NCI-H1436 (cell line): ENCODE measurements at regions not wholly inside any gene's neighbourhood (a gene's known extent, or its start where the extent isn't known, plus 50 kb on each side); places are given as distances from the start of the nearest gene placed in this dataset.
"Not testable (repeated sequence)": the region's sequence is repeated elsewhere in the genome, so short reads cannot be mapped to it uniquely, and the experiment has no call there.

Experiments used
- DNase-seq: peaks from one replicate; lab custom pipeline; 2025; lab: John Stamatoyannopoulos, UW

DNA sequence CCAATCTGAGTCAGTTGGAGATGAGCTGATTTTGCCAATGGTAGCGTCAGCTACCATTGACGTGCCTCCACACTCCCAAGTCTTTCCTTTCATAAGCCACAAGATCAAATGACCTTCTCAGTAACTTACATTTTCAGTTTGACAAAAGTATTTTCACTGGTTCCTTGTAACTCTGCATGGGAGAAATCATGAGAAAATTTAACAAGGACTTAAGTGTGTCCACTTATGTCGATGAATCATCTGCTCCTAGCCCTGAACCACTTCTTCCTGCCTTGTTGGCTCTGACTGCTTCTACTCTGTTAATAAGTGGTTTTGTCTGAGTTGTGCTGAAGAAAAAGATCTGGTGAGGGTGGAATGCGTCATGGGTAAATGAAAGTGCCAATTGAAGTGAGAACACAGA, 101.2 kb downstream of the NFKBIZ start:
- no peak for DNase-seq

DNA sequence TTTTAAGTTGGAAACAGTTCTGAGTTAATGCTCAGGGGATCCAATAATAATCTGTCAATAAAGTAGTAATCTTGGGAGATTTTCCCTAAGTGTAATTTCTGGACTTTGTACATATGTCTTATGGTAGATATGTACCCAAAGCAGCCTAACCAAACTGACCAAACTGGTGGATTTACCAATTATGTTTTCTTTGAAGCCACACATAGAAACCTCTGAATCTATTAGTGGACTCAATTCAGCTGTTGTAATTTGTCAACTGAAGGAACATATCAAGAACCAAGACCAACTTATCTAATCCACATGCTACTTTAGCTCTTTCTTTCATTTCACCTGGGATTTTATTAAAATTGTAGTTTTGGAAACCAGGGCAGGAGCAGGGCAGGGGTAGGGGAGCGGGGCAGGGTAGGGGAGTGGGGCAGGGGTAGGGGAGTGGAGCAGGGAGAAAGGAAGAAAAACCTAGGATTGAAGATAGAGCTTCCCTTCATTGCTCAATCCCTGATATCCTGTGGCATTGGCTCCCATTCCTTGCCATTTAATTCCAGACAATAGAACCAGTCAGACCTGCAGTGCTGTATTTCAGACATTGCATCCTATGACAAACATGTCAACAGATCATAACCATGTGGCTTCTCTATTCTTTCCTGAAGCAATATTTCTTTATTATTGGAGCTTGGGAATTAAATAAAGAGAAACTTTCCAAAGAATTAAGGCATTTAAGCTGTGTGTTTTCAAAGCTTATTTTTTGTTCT, 101.8 kb downstream of the NFKBIZ start:
- DNase-seq, result no peak

GRCh38 chr3:101954361-101954760, 105.0 kb downstream of the NFKBIZ start:
- no peak for DNase-seq

DNA sequence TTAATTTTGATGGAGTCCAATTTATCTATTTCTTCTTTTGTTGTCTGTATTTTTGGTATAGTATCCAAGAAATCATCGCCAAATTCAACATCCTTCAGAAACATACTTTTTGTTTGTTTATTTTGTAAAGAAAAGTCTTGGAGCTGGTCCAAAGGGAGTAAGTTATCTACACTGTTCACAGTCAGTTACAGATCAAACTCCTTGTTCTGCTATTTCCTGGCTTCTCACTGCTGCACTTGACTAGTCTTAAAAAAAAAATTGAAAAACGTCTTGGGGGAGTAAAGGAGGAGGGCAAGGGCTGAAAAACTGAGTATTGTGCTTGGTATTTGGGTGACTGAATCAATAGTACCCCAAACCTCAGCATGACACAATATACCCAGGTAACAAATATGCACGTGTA, 105.6 kb downstream of the NFKBIZ start:
- DNase-seq, result no peak

DNA sequence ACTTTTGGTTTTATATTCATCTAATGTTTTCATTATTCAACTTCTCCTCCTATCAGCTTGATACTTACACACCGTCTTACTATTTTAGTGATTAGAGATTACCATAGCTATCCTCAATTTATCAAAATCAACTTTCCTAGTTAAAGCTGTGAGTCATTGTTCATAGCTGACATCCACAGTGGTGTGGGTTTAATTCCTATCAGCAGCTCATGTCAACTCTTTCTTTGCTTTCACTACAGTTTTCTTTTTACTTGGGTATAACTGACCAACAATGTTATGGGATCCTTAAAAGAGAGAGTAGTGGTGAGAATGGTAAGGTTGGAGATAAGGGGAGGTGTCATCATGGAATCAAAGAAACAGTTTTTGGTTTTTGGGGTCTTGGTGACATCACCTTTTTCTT, 112.7 kb downstream of the NFKBIZ start:
- no peak for DNase-seq

- no peak for DNase-seq
Observed at GRCh38 chr3:101963902-101964362, 114.6 kb downstream of the NFKBIZ start.

- DNase-seq, result no peak
Observed at GRCh38 chr3:101964861-101965260, 115.5 kb downstream of the NFKBIZ start.

- no peak for DNase-seq
Observed at GRCh38 chr3:101966226-101966625, 116.9 kb downstream of the NFKBIZ start.

GRCh38 chr3:101970212-101970611, 120.9 kb downstream of the NFKBIZ start:
- no peak for DNase-seq

DNA sequence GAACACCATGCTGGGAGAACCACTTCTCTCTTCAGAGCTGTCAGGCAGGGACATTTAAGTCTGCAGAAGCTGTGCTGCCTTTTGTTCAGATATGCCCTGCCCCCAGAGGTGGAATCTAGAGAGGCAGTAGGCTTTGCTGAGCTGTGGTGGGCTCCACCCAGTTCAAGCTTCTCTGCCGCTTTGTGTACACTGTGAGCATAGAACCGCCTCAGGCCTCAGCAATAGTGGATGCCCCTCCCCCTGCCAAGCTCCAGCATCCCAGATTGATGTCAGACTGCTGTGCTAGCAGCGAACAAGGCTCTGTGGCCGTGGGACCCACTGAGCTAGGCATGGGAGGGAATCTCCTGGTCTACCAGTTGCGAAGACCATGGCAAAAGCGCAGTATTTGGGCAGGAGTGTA, 121.6 kb downstream of the NFKBIZ start:
- no peak for DNase-seq

GRCh38 chr3:101972430-101973162, 123.3 kb downstream of the NFKBIZ start:
- DNase-seq, result no peak

DNA sequence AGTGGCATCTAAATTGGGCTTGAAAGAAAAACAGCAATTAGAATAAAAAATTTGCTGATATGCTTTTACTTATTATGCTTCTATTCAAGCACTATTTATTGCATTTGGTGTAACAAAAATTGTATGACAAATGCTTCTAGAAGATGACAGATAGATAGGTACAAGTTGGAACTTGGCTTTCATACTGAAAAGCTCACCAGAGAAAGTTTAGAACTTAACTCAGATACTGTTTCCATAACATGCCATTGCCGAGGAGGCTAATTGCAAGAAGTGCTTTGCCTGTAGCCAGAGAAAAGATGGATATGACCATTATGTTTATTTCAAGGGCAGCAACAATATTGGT, 123.8 kb downstream of the NFKBIZ start:
- DNase-seq, result no peak

DNA sequence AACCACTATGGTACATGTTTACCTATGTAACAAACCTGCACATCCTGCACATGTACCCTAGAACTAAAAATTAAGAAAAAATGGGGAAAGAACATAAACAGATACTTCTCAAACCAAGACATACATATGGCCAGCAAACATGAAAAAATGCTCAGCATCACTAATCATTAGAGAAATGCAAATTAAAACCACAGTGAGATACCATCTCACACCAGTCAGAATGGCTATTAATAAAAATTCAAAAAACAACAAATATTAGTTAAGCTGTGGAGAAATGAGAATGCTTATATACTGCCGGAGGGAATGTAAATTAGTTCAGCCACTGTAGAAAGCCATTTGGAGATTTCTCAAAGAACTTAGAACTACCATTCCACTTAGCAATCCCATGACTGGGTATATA, 126.1 kb downstream of the NFKBIZ start:
- not testable (repeated sequence) for DNase-seq

- DNase-seq, result no peak
Observed at GRCh38 chr3:101976473-101976872, 127.2 kb downstream of the NFKBIZ start.

DNA sequence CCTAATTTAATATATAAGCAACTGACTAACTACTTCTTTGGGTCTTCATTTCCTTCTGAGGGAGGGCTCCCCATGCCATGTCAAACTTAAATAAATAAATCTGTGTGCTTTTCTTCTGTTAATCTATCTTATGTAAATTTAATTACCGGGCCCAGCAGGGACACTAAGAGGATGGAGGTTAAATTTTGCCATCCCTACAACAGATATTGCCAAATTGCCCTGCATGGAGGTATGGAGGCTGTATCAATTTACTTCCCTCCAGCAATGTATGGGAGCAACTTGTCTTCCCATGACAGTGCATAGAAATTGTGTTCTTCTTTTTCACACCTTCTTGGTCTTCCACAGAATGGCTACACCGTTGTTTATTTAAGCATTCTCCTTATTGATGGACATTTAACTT, 129.0 kb downstream of the NFKBIZ start:
- no peak for DNase-seq

DNA sequence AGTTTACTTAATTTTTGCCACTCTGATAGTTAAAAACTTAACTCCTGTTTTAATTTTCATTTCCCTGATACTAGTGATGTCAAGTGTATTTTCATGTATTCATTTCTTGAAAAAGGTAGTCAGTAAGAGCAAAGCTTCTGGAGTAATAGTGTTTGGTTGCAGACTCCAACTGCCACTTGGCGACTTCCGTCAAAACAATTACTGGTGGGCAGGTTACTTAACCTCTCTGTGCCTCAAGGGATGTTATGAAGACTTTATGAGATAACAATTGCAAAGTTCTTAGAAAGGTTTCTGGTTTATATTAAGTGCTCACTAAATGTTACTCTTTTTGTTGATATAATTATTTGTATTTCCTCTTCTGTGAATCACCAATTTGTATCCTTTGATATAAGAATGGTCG, 129.7 kb downstream of the NFKBIZ start:
- no peak for DNase-seq

DNA sequence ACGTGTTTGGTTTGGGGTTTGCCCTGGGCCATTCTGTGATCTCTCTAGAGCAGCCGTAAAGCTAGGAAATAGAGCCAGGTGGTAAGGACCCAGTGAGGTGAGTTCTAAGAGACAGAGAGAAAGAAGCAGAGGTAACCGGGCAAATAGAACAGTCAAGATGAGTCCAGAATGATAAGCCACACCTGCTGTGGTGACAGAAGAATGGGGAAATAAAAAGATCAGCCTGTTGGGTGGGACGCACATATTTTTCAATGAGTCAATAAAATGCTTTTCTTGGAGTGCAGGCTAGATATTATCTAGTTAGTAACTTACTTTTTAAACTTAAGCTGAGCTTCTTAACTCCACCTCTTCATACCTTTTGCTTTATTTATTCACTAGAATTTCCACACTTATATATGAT, 135.0 kb downstream of the NFKBIZ start:
- DNase-seq, result no peak

- DNase-seq, result no peak
Observed at GRCh38 chr3:101988596-101988995, 139.3 kb downstream of the NFKBIZ start.

GRCh38 chr3:101989578-101990200, 140.4 kb downstream of the NFKBIZ start:
- no peak for DNase-seq

DNA sequence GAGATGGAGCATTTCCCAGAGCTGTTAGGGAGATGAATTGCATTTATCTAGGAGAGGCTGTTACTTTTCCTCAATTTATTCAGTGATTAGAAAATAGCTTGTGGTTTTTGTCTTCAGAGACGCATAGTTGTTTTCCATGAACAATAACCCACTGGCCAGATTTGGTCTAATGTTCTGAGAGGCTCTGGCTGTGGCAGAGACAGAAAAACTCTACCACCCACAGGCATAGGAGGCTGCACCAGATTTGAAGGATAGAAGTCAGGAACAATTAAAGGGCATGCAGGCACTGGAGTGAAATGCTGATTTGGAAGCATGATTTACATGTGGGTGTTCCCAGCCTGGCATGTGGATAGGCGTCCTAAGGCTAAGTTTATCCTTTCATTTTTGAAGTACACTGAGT, 143.5 kb downstream of the NFKBIZ start:
- no peak for DNase-seq

- DNase-seq, result no peak
Observed at GRCh38 chr3:101994386-101994785, 145.1 kb downstream of the NFKBIZ start.

- no peak for DNase-seq
Observed at GRCh38 chr3:101995371-101996046, 146.2 kb downstream of the NFKBIZ start.

GRCh38 chr3:101996832-101997231, 147.5 kb downstream of the NFKBIZ start:
- no peak for DNase-seq
